RKO (cell line): ENCODE measurements at regions not wholly inside any gene's neighbourhood (a gene's known extent, or its start where the extent isn't known, plus 50 kb on each side); places are given as distances from the start of the nearest gene placed in this dataset.
"Not testable (repeated sequence)": the region's sequence is repeated elsewhere in the genome, so short reads cannot be mapped to it uniquely, and the experiment has no call there.

ENCODE experiments used
- DNase-seq: peaks from one replicate; pipeline ENCODE4 v3.0.0-alpha.2; 2016; ENCODE audit warnings: low spot score

GRCh38 chr17:77796176-77796860 is 162.2 kb upstream of the TNRC6C start:
- no peak for DNase-seq

- DNase-seq, result no peak
Measured at GRCh38 chr17:77798031-77798430, 160.5 kb upstream of the TNRC6C start.

DNA sequence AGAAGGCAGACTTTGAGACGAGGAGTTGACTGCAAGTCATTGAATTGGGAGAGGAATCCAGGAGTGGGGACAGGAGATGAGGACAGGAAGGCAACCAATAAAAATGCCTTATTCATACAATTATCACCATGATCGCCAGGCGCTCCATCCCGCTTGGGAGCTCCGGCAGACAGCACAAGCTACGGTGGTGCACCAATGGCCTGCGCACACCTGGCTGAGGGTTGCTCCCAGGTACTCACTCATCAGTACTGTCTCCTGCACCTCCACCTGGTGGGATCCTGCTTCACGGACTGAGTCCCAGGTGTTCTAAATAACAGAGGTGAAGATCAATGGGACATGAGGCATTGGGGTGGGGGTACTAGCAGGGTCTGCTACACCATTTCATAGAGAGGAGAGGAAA is 160.0 kb upstream of the TNRC6C start:
- no peak for DNase-seq

DNA sequence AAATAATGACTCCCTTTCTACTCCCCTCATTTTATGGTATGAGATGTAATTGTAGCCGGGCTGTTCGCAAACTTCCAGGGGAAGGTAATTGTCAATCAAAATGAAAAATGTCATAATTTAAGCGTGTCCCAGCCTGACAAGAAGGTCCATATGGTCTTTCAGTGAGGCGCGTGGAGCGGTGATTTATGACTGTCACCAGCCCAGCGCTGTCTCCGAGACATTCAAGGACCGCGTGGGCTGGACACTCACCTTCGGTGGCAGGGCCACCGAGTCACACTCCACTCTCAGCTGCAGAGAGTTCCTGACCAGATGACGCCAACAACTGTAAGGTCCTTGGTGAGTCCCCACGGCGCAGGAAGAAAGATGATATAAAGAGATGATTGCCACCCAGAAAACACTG is 157.7 kb upstream of the TNRC6C start:
- no peak for DNase-seq

DNA sequence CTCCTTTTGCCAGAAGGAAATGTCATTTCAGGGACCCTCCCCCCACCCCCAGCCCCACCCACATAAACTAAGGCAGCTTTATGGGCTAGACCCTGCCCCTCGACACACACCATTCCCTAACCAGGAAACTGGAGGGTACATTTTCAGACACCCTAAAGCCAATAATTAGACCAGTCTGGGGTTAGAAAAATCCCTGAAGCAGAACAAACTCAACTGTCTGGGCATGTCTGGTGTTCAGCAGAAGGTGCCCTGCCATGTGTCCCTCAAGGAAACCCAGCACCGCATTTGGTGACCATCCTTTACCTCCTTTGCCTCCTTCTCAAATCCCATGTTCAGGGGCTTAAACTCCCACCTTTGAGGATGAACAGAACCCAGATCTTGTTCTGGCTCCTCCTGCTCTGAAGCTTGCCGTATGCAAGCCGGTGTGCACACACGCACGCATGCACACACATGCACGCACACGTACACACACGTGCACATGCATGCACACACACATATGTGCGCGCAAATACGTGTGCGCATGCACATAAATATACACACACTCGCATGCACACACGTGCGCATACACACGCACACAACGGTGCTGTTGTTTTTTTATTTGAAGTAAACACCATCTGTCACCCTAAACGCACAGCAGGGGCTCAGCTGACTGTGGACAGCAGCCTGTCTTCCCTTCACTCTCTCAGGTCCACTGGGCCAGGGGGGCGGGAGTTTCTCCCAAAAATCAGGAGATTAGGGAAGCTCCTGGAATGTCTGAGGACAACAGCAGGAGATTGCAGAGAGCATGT is 156.8 kb upstream of the TNRC6C start:
- no peak for DNase-seq

GRCh38 chr17:77802333-77802615 is 156.2 kb upstream of the TNRC6C start:
- no peak for DNase-seq

GRCh38 chr17:77802811-77803220 is 155.7 kb upstream of the TNRC6C start:
- DNase-seq, result no peak

GRCh38 chr17:77803726-77804125 is 154.8 kb upstream of the TNRC6C start:
- no peak for DNase-seq

- no peak for DNase-seq
Measured at GRCh38 chr17:77804796-77805426, 153.6 kb upstream of the TNRC6C start.

DNA sequence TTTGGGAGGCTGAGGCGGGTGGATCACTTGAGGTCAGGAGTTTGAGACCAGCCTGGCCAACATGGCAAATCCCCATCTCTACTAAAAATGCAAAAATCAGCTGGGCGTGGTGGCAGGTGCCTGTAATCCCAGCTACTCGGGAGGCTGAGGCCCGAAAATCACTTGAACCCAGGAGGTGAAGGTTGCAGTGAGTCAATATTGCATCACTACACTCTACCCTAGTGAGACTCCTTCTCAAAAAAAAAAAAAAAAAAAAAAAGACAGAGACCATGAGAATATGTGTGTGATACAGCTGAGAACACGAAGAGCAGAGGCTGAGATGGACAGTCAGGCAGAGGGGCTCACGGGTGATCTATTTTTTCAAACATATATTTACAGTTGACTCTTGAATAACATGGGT is 152.5 kb upstream of the TNRC6C start:
- not testable (repeated sequence) for DNase-seq

DNA sequence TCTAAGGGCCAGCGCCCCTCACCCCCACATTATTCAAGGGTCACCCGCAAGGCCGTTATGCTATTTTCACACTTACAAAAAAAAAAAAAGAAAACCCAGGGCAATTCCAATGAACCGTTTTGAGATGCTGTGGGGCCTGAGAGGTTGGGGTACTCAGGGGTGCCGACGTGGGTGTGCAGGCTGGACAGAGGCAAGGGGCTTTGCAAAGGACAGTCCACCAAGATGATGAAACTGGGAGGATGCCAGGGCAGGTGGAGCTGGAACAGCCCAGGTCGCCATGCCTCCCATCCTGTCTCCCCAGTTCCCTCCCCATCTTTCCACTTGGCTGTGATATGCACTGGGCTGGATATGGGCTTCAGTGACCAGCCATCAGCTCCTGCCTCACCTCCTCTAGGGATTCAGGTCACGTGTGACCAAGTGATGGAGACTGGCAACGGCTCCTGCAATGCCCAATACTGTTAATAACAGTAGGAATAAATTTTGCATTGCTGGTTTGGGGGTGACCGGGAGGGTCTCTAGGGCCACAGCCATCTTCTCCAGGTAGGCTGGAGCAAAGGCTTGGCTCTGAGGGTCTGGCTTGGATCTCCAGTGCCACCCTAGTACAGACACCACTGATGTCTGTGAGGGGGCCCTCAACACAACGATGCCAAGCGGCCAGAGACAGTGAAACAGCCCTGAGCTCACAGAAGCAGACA is 151.3 kb upstream of the TNRC6C start:
- no peak for DNase-seq

DNA sequence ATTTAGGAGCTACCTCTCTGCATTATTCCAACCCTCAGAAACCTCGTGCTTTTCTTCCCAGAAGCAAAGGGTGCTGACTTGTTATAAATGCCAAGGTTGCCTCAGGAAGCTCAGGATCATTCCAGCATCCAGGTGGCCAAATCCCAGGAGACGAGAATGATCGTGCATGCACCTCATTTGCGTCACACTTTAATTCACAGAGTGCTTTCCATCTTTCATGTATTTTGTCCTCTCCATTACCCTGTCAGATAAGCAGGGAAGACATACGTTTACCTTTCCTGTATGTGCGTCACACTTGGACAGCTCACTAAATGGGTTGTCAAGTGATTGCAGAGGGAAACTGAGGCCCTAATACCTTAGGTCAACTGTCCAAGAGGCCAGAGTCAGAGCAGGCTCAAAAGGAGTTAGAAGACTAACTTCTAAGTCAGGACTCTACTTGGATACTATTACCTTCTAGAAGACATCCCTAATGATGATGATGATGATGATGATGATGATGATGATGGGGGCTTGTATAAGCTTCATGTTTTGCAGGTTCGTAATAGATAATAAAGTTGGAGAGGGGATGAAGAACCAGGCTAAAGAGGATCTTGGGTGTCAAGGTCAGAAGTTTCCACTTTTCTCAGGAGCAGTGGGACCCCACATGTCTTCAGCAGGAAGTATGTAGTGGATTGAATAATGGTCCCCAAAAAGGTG is 150.6 kb upstream of the TNRC6C start:
- no peak for DNase-seq

- DNase-seq, result no peak
Measured at GRCh38 chr17:77808686-77809425, 149.6 kb upstream of the TNRC6C start.

DNA sequence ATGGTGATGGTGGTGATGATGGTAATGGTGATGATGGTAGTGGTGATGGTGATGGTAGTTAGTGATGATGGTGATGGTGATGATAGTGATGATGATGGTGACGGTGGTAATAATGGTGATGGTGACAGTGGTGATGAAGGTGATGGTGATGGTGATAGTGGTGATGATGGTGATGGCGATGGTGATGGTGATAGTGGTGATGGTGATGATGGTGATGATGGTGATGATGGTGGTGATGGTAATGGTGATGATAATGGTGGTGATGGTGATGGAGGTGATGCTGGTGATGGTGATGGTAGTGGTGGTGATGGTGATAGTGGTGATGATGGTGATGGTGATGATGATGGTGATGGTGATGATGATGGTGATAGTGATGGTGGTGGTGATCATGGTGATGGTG is 148.7 kb upstream of the TNRC6C start:
- no peak for DNase-seq

DNA sequence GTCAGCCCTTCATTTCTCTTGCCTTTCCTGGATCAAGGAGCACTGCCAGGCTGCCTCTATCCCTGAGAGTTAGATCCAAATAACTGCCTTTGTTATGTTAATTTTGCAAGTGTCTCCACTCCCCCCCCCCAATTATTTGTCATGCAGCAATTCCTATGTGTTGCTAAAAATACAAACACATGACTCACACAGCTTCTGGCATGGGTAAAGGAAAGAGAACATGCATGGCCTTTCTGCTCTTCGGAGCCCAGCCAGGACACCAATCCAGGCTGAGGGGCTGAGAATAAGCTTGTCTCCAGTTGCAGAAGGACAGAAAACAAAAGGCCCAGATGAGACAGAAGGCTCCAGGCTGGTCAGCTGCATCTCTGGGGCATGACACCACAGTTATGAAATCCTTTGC is 148.0 kb upstream of the TNRC6C start:
- DNase-seq, result no peak

GRCh38 chr17:77811521-77811920 is 147.0 kb upstream of the TNRC6C start:
- no peak for DNase-seq

GRCh38 chr17:77814091-77814772 is 144.3 kb upstream of the TNRC6C start:
- DNase-seq, result no peak

DNA sequence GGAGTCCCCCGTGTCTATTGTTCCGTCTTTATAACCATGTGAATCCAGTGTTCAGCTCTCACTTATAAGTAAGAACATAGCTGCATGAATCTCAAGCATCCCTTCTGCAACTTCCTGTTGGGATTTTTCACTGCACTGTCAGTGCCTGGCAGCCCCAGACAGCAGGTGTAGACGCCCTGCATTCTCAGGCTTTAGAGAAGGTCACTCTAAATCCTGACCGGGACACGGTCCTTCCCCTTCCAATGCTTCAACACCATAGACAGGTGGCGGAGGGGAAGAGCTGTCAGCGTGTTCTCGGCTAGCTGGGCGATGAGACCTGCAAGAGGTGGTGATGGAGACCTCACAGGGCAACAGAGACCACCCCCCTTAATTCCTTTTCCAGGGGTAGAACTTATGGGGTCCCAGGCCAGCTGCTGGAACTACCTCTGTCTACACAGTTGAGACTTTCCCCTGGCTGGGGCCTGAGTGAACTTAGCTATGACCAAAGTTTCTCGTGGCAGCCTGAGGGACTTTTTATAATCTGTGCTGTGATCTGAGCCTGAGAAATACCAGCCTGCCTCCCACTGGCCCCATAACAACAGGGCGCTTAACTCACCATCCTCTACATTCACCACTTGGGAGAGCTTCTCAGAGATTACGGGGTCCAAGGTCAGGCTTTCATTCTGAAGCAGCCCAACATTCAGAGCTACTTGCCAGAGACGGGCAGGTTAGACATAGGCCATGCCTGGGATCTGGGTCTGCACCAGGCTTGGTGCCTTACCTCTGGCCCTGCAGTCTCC is 143.2 kb upstream of the TNRC6C start:
- DNase-seq, result no peak

GRCh38 chr17:77817953-77818352 is 140.6 kb upstream of the TNRC6C start:
- no peak for DNase-seq

DNA sequence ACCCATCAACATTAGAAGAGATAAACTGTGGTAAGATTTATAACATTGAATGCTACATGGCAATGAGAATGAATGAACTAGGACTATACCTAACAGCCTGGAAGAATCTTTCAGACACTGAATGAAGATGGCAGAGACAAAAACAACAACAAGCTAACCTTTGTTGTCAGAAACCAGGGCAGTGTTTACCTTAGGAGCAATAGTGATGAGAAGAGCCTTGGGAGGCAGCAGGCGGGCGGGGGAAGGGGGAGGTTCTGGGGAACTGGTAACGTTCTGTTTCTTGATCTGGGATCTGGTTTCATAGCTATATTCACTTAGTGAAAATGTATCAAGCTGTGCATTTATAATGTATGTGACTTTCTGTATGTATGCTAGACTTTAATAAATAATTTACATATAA is 139.0 kb upstream of the TNRC6C start:
- DNase-seq, result no peak
